ENCODE measurements at regions not wholly inside any gene's neighbourhood (a gene's known extent, or its start where the extent isn't known, plus 50 kb on each side); places are given as distances from the start of the nearest gene placed in this dataset.

DNA sequence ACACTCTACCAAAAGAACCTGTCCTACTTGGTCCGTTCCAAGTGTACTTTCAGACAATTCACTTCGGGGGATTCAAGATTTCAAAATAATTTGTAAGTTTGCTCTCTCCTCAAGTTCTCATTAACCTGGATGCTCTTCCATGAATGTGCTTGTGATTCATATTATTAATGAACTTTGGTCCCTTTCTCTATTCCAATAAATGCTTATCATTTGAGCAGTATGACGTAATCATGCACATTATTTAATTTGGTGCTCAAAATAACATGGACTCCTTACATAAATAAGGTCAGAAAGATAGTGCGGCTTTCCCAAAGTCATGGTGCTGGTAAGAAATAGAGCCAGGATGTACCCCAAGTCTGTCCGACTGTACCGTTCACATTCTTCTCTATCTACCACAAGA, 323.2 kb upstream of the SLCO3A1 start:
- TF ChIP-seq NCOA4 (IDR thresholded peaks at IDR 0.05; ENCODE audit: partially characterized antibody) (no peak), MTA1 (IDR thresholded peaks at IDR 0.05; ENCODE audit: borderline replicate concordance) (no peak), ZNF780A (CRISPR knock-in tag; IDR thresholded peaks at IDR 0.05) (no peak), POLR3A (IDR thresholded peaks at IDR 0.05; ENCODE audit: borderline replicate concordance, extremely low read depth, insufficient read depth, insufficient read length) (no peak), ZBTB8A (IDR thresholded peaks at IDR 0.05; ENCODE audit: partially characterized antibody) (no peak), LCOR (CRISPR knock-in tag; IDR thresholded peaks at IDR 0.05) (no peak)
- TF ChIP-seq, protein P1, sequence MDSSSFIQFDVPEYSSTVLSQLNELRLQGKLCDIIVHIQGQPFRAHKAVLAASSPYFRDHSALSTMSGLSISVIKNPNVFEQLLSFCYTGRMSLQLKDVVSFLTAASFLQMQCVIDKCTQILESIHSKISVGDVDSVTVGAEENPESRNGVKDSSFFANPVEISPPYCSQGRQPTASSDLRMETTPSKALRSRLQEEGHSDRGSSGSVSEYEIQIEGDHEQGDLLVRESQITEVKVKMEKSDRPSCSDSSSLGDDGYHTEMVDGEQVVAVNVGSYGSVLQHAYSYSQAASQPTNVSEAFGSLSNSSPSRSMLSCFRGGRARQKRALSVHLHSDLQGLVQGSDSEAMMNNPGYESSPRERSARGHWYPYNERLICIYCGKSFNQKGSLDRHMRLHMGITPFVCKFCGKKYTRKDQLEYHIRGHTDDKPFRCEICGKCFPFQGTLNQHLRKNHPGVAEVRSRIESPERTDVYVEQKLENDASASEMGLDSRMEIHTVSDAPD (CRISPR knock-in tag; IDR thresholded peaks at IDR 0.05), result no peak
